HUDEP-2 (cell line): ENCODE measurements at regions not wholly inside any gene's neighbourhood (a gene's known extent, or its start where the extent isn't known, plus 50 kb on each side); places are given as distances from the start of the nearest gene placed in this dataset.
"Not testable (repeated sequence)": the region's sequence is repeated elsewhere in the genome, so short reads cannot be mapped to it uniquely, and the experiment has no call there.

Experiments
- DNase-seq, 76 experiments: peaks; one replicate each; lab custom pipeline; 2025; ENCODE audit not compliant: unreplicated experiment in 76 of 76; lab: John Stamatoyannopoulos, UW

GRCh38 chr5:102663749-102664530, 91.2 kb upstream of the PAM start:
- no peak for DNase-seq

- no peak for DNase-seq
These were observed 90.3 kb upstream of the PAM start for GRCh38 chr5:102664616-102665335.

GRCh38 chr5:102666164-102666946, 88.8 kb upstream of the PAM start:
- DNase-seq: no peak

GRCh38 chr5:102668220-102668932, 86.7 kb upstream of the PAM start:
- no peak for DNase-seq

GRCh38 chr5:102670224-102670836, 84.8 kb upstream of the PAM start:
- peak in 13 of 76 experiments; percentile 1 to 34 (median 7) for DNase-seq

DNA sequence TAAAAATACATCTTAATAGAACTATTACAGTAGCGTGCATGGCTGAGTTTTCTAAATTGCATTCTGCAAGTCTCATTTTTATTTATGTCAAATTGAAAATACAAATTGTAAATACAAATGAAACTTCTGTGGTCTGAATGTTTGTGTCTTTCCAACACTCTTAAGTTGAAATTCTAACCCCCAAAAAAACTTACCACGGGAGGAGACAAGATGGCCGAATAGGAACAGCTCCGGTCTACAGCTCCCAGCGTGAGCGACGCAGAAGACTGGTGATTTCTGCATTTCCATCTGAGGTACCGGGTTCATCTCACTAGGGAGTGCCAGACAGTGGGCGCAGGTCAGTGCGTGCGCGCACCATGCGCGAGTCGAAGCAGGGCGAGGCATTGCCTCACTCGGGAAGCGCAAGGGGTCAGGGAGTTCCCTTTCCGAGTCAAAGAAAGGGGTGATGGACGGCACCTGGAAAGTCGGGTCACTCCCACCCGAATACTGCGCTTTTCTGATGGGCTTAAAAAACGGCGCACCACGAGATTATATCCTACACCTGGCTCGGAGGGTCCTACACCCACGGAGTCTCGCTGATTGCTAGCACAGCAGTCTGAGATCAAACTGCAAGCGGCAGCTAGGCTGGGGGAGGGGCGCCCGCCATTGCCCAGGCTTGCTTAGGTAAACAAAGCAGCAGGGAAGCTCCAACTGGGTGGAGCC, 83.9 kb upstream of the PAM start:
- DNase-seq: not testable (repeated sequence)

DNA sequence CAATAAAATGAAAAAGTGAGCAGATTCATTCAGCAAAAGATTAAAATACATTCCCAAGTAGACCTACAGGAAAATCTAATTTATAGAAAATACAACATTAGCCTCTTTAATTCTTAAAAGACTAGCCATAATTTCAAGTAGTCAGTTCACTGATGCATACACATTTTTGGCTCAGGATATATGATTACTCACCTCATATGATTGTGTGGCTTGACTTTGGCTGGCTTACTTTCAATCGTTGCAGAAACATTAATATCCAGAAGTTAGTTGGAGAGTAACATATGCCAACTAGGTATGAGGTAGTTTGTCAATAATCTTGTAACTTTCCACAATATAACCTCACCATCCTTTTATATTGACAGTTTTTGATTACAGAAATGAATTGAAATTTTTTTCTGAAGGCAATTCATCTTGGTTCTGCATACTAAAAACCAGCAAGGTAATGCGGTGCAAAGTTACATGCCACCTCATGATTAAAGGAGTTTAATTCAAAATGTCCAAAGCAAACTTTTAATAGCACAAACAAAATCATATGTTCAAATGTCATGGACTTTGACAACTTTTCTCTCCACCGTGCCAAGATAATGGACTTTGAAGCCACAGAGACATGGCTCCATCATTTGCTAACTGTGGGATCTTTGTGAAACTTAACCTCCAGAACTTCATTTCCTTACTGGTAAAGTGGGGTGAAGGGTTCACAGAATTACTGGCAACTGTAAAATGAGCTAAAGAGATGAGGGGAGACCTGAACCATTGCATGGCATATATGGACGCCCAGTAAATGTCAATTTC, 76.6 kb upstream of the PAM start:
- no peak for DNase-seq

DNA sequence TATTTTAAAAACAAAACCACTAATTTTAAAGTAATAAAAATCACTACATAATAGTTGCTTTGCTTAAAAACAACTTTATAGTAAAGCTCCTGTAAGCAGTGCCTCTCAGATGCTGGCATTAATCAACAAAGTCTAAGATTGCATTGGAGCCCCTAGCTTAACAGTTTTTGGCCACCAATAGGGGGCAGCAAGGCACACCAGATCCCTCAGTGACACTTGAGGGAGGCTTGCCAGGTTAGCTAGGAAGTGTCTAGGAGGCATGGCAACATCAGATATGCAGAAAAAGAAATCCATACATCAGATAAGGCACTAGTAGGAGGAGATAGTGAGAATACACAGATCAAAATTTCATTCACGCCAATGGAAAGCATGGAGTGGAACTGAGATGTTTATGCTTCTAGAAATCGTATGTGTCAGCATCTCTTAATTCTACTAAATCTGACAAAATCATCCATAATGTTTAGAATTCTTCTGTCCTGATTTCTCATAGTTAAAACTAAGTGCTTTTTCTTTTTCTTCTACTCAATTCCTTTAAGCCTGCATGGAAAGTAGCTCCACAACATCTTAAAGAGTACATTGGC, 73.6 kb upstream of the PAM start:
- peak in 65 of 76 experiments; percentile 1 to 76 (median 39) for DNase-seq

- no peak for DNase-seq
These were observed 72.9 kb upstream of the PAM start for GRCh38 chr5:102682101-102682647.

- DNase-seq: not testable (repeated sequence)
These were observed 67.0 kb upstream of the PAM start for GRCh38 chr5:102688076-102688475.

DNA sequence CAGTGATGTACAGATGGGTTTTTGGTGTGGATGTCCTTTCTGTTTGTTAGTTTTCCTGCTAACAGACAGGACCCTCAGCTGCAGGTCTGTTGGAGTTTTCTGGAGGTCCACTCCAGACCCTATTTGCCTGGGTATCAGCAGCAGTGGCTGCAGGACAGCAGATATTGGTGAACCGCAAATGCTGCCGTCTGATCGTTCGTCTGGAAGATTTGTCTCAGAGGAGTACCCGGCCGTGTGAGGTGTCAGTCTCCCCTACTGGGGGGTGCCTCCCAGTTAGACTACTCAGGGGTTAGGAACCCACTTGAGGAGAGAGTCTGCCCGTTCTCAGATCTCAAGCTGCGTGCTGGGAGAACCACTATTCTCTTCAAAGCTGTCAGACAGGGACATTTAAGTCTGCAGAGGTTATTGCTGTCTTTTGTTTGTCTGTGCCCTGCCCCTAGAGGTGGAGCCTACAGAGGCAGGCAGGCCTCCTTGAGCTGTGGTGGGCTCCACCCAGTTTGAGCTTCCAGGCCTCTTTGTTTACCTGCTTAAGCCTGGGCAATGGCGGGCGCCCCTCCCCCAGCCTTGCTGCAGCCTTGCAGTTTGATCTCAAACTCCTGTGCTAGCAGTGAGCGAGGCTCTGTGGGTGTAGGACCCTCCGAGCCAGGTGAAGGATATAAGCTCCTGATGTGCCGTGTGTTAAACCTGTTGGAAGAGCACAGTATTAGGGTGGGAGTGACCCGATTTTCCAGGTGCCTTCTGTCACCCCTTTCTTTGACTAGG, 66.3 kb upstream of the PAM start:
- DNase-seq: not testable (repeated sequence)

DNA sequence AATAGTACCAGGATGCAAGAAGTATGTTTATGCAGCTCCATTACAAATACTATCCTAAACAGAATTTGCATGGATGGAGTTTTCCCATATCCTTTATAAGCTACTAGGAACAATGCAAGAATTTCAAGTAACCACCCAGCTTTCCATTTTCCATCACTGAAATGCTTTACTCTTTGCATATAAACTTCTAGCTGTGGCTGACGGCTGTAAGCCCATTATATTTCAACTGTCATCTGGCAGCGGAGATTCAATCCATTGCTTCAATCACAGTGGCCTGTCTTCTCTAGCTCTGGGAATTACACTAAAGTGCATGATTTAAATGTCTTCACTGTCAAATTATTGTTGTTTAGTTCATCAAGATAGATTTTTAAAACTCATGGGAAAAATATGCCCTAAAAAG, 64.2 kb upstream of the PAM start:
- no peak for DNase-seq

DNA sequence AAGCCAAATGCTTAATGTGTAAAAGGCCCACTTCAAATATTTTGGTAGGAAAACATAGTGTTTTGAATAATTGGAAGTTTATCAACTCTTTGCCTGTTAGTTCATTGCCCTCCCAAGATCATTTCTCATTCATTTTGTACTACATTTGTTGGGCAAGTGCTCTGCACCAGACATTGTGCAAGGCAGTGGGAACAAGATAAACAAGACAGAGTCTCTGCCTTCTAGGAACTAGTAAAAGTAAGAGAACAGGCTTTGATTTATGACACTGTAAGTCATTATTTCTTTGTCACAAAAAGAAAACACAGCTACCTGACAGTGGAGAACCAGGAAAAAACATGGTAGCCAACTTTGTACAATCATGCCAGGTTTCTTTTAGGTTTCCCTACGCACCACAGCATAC, 63.7 kb upstream of the PAM start:
- DNase-seq: no peak

DNA sequence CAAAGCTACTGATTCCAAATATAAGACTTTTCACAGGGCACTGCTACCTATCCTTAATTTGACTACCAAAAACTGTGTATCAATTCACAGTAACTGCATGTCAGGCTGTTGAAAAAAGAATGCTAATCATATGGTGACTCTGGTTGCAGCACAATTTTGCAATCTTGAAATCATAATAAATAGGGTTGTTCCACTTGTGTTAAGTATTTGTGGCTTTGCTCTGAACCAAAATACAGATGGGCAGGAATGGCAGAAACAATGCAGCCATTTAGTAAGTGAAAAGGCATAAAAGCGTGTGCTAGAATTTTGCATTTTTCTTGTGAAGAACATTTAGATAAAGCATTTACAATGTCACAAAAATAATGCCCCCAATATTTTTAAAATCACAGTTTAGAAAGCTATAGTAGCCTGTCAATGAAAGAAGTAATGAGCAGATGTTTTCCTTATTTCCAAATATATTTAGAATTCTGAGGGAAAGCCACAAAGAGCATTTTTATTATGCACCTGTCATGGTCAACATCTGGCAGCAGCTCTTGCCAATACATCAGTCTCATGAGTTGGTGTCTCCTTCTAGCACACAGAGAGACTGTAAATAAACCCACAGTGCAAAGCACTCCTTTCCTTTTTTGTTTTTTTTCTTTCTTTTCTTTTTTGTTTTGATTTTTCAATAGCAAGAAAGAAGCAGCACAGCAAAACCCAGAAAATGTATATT, 54.8 kb upstream of the PAM start:
- no peak for DNase-seq

DNA sequence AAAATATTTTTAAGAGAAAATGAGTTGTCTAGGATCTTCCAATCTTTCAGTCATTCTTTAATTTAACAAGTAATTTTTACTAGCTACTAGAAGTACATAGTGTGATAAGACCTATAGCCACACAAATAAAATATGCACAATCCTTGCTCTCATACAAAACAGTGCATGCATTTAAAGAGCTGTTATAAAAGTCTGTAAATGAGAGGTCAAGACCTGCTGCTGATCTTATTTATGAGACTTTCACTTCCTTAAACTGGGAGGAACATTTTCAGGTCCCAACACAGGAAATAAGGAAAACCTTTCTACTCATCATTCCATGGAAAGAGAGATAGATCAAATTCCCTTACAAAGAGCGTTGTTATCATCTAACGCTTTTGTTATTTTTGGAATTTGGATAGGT, 54.2 kb upstream of the PAM start:
- no peak for DNase-seq

GRCh38 chr5:102701748-102702147, 53.4 kb upstream of the PAM start:
- DNase-seq: no peak
